D721Med (cell line): ENCODE measurements at regions not wholly inside any gene's neighbourhood (a gene's known extent, or its start where the extent isn't known, plus 50 kb on each side); places are given as distances from the start of the nearest gene placed in this dataset.
"Not testable (repeated sequence)": the region's sequence is repeated elsewhere in the genome, so short reads cannot be mapped to it uniquely, and the experiment has no call there.

ENCODE experiments used
- DNase-seq: peaks from one replicate; pipeline ENCODE4 v3.0.0; 2011; ENCODE audit warnings: low spot score; ENCODE audit not compliant: insufficient read length
- FAIRE-seq: peaks from 2 replicates; lab custom pipeline; 2011; peaks lifted over from hg19 to GRCh38; lab: Jason Lieb, UNC
- CTCF ChIP-seq: IDR thresholded peaks from 2 replicates; pipeline ENCODE4 v1.5.1; 2012; ENCODE audit warnings: mild to moderate bottlenecking, control low read depth; ENCODE audit not compliant: insufficient read depth; ENCODE audit errors: missing control alignments

DNA sequence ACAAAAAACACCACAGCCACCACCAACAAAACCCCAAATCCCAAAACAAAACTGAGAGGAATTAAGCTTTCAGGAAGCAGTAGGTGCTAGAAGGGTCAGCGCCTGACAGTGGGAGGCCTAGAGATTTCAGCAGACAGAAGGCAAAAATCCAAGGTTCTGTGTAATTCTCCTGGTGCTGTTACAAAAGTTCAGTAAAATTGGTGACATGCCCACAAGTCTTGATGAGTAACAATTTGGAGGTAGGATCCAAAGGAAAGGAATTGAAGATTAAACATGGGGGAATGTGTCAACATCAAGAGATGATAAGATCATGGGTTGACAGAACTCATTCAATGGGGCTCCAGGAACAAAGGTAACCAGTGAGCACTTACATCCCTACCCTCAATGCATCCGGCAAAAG, 653.8 kb upstream of the CPEB2 start:
- no peak for TF ChIP-seq CTCF
- DNase-seq (no peak), FAIRE-seq (no peak)

DNA sequence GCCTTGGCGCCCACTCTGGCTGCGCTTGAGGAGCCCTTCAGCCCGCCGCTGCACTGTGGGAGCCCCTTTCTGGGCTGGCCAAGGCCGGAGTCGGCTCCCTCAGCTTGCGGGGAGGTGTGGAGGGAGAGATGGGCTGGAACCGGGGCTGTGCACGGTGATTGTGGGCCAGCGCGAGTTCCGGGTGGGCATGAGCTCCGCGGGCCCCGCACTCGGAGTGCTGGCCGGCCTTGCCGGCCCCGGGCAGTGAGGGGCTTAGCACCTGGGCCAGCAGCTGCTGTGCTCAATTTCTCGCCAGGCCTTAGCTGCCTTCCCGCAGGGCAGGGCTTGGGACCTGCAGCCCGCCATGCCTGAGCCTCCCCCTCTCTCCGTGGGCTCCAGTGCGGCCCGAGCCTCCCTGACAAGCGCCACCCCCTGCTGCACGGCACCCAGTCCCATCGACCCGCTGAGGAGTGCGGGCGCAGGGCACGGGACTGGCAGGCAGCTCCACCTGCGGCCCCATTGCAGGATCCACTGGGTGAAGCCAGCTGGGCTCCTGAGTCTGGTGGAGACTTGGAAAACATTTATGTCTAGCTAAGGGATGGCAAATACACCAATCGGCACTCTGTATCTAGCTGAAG, 643.6 kb upstream of the CPEB2 start:
- not testable (repeated sequence) for FAIRE-seq, DNase-seq

GRCh38 chr4:14359991-14360390, 642.3 kb upstream of the CPEB2 start:
- no peak for TF ChIP-seq CTCF

DNA sequence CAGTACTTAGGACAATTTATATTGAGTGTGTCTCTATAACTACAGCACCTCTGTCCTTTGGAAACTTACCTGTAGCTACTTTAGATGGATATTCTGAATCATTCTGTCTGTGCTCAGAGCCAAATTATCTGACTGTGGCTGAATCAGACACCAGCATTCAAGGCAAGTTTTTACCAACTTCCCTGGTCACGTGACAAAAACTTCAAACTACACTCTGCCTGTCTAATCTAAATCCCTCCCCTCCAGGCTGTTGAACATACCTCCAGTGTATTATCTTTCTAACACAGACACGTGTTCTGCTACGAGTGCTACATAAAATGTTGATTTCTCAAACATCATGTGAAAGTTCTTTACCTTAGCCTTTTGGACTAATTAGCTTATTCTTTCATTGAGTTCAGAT, 641.2 kb upstream of the CPEB2 start:
- DNase-seq (no peak), FAIRE-seq (no peak)
- TF ChIP-seq CTCF = no peak

More at GRCh38 chr4:14359991-14360390, 642.3 kb upstream of the CPEB2 start:
- no peak for FAIRE-seq
- no peak for DNase-seq

DNA sequence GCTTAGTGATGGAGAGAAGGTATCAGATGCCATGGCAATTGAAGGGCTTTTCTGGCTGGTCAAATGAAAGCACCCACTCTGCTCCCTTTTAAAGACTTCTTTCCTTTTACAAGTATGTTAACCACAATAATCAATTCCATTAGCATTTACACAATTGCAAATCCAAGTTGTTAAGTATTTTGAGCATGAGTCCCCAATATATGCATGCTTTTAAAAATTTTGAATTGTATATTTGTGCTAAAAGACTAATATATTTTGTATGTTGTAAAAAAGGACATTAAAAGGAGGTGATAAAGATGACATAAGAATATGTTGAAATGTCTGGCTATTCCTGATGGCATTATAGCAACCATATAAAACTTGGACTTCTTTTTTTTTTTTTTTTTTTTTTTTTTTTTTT, 639.9 kb upstream of the CPEB2 start:
- no peak for FAIRE-seq
- no peak for DNase-seq
- TF ChIP-seq CTCF = no peak

DNA sequence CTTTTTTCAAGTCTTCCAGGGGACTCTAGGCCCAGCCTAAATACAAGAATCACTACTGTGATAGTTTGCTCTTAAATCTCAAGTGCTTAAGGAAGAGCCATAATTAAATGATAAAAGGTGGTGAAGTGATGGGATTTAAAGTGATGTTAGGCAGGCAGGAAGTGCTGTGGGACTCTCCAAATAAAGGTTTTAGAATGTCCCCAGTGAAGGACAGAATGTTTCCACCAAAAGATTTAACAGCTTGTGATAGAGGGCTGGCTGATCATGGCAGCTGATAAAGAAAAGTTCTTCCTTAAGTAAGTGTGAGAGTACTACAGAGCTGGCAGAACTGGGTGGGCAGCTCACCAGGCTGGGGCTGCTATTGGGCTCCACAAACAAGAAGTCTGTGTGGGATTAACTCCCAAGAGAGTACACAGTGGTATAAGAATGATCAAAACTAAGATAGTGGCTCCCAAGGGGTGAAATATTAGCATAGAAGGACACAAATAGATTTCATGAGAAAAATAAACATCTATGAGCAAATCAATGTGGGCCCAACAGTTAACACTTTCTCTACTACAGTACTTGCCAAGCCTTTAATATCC, 637.2 kb upstream of the CPEB2 start:
- no peak for FAIRE-seq

GRCh38 chr4:14368391-14368790, 633.9 kb upstream of the CPEB2 start:
- DNase-seq = no peak

More for the DNA sequence above, 637.2 kb upstream of the CPEB2 start:
- TF ChIP-seq CTCF = no peak
- no peak for DNase-seq

More at GRCh38 chr4:14368391-14368790, 633.9 kb upstream of the CPEB2 start:
- FAIRE-seq = no peak
- no peak for TF ChIP-seq CTCF
